Neural cell (in vitro differentiated cells): ENCODE measurements at regions not wholly inside any gene's neighbourhood (a gene's known extent, or its start where the extent isn't known, plus 50 kb on each side); places are given as distances from the start of the nearest gene placed in this dataset.

Experiments
- H2AFZ ChIP-seq: fragments of 200-600, 300-800 bp; sonication (generic), shearing (Covaris generic); 2 replicates; pipeline ENCODE4 v1.6.0; 2014; ENCODE audit warnings: low read depth, mild to moderate bottlenecking, antibody characterized with exemption, low read length, moderate library complexity
- H3F3A ChIP-seq: fragments of 200-600 bp; shearing (Covaris generic); 2 replicates; pipeline ENCODE4 v1.6.1; 2016; ENCODE audit warnings: mild to moderate bottlenecking, moderate library complexity, mixed read lengths, antibody characterized with exemption, low read length; ENCODE audit not compliant: insufficient read depth, poor library complexity, severe bottlenecking
- H3K27ac ChIP-seq: fragments of 200-600, 300-800 bp; sonication (generic), shearing (Covaris generic); 2 replicates; pipeline ENCODE4 v1.5.1; 2014; ENCODE audit warnings: mild to moderate bottlenecking, low read length, moderate library complexity
- H3K27me3 ChIP-seq: fragments of 300-800, 200-600 bp; sonication (generic), shearing (Covaris generic); 2 replicates; pipeline ENCODE4 v1.6.0; 2014; ENCODE audit warnings: mild to moderate bottlenecking, low read depth, low read length, moderate library complexity; ENCODE audit not compliant: insufficient read depth
- H3K36me3 ChIP-seq: fragments of 300-800, 200-600 bp; sonication (generic), shearing (Covaris generic); 2 replicates; pipeline ENCODE4 v1.5.1; 2014; ENCODE audit warnings: mild to moderate bottlenecking, antibody characterized with exemption, low read length, moderate library complexity; ENCODE audit not compliant: insufficient read depth
- H3K4me2 ChIP-seq: fragments of 300-800, 200-600 bp; sonication (generic), shearing (Covaris generic); 2 replicates; pipeline ENCODE4 v1.6.0; 2014; ENCODE audit warnings: mild to moderate bottlenecking, low read length
- H3K4me3 ChIP-seq: fragments of 300-800, 200-600 bp; sonication (generic), shearing (Covaris generic); 2 replicates; pipeline ENCODE4 v1.5.1; 2014; ENCODE audit warnings: mild to moderate bottlenecking, low read length, moderate library complexity
- H3K79me2 ChIP-seq: fragments of 200-600 bp; shearing (Covaris generic); replicated peaks from 2 replicates; pipeline ENCODE4 v1.6.0; 2014; ENCODE audit warnings: mild to moderate bottlenecking, low read length, moderate library complexity; ENCODE audit not compliant: insufficient read depth
- H3K9ac ChIP-seq: fragments of 300-800, 200-600 bp; sonication (generic), shearing (Covaris generic); 2 replicates; pipeline ENCODE4 v1.6.1; 2016; ENCODE audit warnings: mild to moderate bottlenecking, low read length, mixed read lengths
- H3K9me2 ChIP-seq: fragments of 200-600 bp; shearing (Covaris generic); 2 replicates; pipeline ENCODE4 v1.6.1; 2016; ENCODE audit warnings: mild to moderate bottlenecking, low read length, mixed read lengths; ENCODE audit not compliant: insufficient read depth
- H3K9me3 ChIP-seq: fragments of 200-600, 300-800 bp; sonication (generic), shearing (Covaris generic); 2 replicates; pipeline ENCODE4 v1.6.1; 2016; ENCODE audit warnings: mild to moderate bottlenecking, mixed run types, low read length, moderate library complexity, mixed read lengths
- H4K20me1 ChIP-seq: fragments of 200-600 bp; shearing (Covaris generic); 2 replicates; pipeline ENCODE4 v1.6.1; 2016; ENCODE audit warnings: mild to moderate bottlenecking, mixed run types; ENCODE audit not compliant: insufficient read depth
- EP300 ChIP-seq: fragments of 450-650 bp; conservative IDR thresholded peaks from 2 replicates; pipeline ENCODE4 v1.6.1; 2014; ENCODE audit warnings: antibody characterized with exemption, mild to moderate bottlenecking, moderate library complexity; ENCODE audit not compliant: poor library complexity, severe bottlenecking
- EZH2 ChIP-seq: fragments of 200-600, 300-800 bp; shearing (Covaris generic), sonication (generic); IDR thresholded peaks from 2 replicates; pipeline ENCODE4 v1.6.1; 2014; ENCODE audit warnings: antibody characterized with exemption, low read length, borderline replicate concordance, mild to moderate bottlenecking; ENCODE audit not compliant: insufficient read depth, poor library complexity, severe bottlenecking
- MXI1 ChIP-seq: fragments of 450-650 bp; conservative IDR thresholded peaks from 2 replicates; pipeline ENCODE4 v1.6.1; 2014; ENCODE audit warnings: antibody characterized with exemption, mild to moderate bottlenecking; ENCODE audit not compliant: poor library complexity, severe bottlenecking
- POLR2AphosphoS5 ChIP-seq: IDR thresholded peaks from 2 replicates; pipeline ENCODE4 v1.6.1; 2012
- RAD21 ChIP-seq: fragments of 450-650 bp; conservative IDR thresholded peaks from 2 replicates; pipeline ENCODE4 v1.6.1; 2014; ENCODE audit warnings: antibody characterized with exemption, mild to moderate bottlenecking, moderate library complexity
- REST ChIP-seq: IDR thresholded peaks from 2 replicates; pipeline ENCODE4 v1.6.1; 2012; ENCODE audit warnings: borderline replicate concordance
- SMC3 ChIP-seq: fragments of 450-650 bp; conservative IDR thresholded peaks from 2 replicates; pipeline ENCODE4 v1.6.1; 2014; ENCODE audit warnings: antibody characterized with exemption, mild to moderate bottlenecking, moderate library complexity; ENCODE audit not compliant: poor library complexity
- TAF1 ChIP-seq: IDR thresholded peaks from 2 replicates; pipeline ENCODE4 v1.6.1; 2012; ENCODE audit warnings: low read depth
- TF ChIP-seq, protein P1 (sequence below): fragments of 450-650 bp; IDR thresholded peaks from 2 replicates; pipeline ENCODE4 v1.5.1; 2014; ENCODE audit warnings: antibody characterized with exemption, mild to moderate bottlenecking, moderate library complexity; ENCODE audit not compliant: poor library complexity, severe bottlenecking

DNA sequence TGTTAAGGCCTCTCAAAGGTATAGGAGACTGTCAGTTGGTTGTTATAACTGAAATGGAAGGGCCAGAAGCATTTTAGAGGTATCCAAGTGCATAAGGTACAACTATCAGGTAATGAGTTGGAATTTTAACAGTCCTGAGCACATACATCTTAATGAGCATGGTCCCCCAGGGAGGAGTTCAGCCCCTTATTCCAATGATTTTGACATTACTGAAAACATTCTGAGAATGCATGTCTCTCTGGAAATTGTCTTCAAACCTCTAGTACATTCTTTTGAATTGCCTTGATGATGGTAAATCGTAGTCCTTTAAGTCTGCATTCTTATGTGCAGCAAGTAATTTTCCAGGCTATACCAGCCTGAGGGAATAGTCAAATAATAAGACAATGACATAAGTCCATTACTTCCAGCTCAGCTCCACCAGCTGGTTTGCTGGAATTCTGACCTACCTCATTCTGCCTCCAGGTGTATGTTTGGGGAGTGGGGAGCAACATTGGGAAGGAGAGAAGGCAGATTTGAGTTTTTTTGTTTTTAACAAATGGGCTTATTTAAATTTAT is 239.2 kb downstream of the MSRB3 start:
- Histone ChIP-seq H3K9me3 (no peaks in the 10 kb centered on the region), H3K36me3 (no peaks in the 10 kb centered on the region), H3F3A (no peaks in the 10 kb centered on the region), H3K9ac (no peak overlapping the region), H3K27me3 (no peaks in the 10 kb centered on the region), H3K9me2 (no peaks in the 10 kb centered on the region), H3K27ac (no peak overlapping the region), H3K4me3 (no peak overlapping the region), H2AFZ (no peak overlapping the region), H4K20me1 (no peaks in the 10 kb centered on the region), H3K4me2 (no peak overlapping the region), H3K79me2 (no peaks in the 10 kb centered on the region)
- no peak for TF ChIP-seq EZH2
- no peak for TF ChIP-seq TAF1
- TF ChIP-seq, protein P1, sequence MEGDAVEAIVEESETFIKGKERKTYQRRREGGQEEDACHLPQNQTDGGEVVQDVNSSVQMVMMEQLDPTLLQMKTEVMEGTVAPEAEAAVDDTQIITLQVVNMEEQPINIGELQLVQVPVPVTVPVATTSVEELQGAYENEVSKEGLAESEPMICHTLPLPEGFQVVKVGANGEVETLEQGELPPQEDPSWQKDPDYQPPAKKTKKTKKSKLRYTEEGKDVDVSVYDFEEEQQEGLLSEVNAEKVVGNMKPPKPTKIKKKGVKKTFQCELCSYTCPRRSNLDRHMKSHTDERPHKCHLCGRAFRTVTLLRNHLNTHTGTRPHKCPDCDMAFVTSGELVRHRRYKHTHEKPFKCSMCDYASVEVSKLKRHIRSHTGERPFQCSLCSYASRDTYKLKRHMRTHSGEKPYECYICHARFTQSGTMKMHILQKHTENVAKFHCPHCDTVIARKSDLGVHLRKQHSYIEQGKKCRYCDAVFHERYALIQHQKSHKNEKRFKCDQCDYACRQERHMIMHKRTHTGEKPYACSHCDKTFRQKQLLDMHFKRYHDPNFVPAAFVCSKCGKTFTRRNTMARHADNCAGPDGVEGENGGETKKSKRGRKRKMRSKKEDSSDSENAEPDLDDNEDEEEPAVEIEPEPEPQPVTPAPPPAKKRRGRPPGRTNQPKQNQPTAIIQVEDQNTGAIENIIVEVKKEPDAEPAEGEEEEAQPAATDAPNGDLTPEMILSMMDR = no peak
- TF ChIP-seq SMC3 = no peak
- TF ChIP-seq POLR2AphosphoS5 = no peak
- no peak for TF ChIP-seq EP300
- TF ChIP-seq MXI1 = no peak
- no peak for TF ChIP-seq REST
- TF ChIP-seq RAD21 = no peak

DNA sequence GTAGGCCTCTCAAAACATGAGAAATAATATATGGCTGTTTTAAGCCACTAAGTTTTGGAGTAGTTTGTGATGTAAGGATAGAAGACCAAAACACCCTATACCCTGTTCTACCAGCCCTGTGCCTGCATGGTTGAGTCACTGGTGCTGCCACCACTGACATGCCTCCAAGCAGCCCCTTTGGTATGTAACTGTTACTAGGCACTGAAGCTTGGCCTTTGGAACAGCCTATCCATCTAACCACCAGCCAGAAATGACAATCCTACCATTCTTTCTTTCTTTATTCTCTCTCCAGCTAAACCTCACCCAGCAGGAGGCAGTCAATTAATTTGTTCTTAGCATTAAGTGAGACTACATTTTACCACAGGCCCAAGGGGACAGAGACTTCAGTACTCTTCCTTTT is 240.3 kb downstream of the MSRB3 start:
- H3K27me3 ChIP-seq = no peaks in the 10 kb centered on the region
- no peaks in the 10 kb centered on the region for H3K9me2 ChIP-seq
- H3K9me3 ChIP-seq = no peaks in the 10 kb centered on the region
- H2AFZ ChIP-seq = no peak overlapping the region
- H3K9ac ChIP-seq = no peak overlapping the region
- no peak overlapping the region for H3K4me3 ChIP-seq
- no peaks in the 10 kb centered on the region for H3K79me2 ChIP-seq
- H3K36me3 ChIP-seq = no peaks in the 10 kb centered on the region
- no peak overlapping the region for H3K4me2 ChIP-seq
- H4K20me1 ChIP-seq = no peaks in the 10 kb centered on the region
- H3F3A ChIP-seq = no peaks in the 10 kb centered on the region
- no peak overlapping the region for H3K27ac ChIP-seq
- TF ChIP-seq SMC3 = no peak
- no peak for TF ChIP-seq REST
- TF ChIP-seq EP300 = no peak
- TF ChIP-seq MXI1 = no peak
- TF ChIP-seq EZH2 = no peak
- TF ChIP-seq, protein P1 = no peak
- no peak for TF ChIP-seq RAD21
- TF ChIP-seq TAF1 = no peak
- no peak for TF ChIP-seq POLR2AphosphoS5
